ENCODE measurements at regions not wholly inside any gene's neighbourhood (a gene's known extent, or its start where the extent isn't known, plus 50 kb on each side); places are given as distances from the start of the nearest gene placed in this dataset.
"Not testable (repeated sequence)": the region's sequence is repeated elsewhere in the genome, so short reads cannot be mapped to it uniquely, and the experiment has no call there.

GRCh38 chr13:61696676-61697075 lies 281.0 kb upstream of the PCDH20 start:
- peak; percentile 31 for DNase-seq

- DNase-seq: no peak
Observed at GRCh38 chr13:61695147-61695546, 279.5 kb upstream of the PCDH20 start.

DNA sequence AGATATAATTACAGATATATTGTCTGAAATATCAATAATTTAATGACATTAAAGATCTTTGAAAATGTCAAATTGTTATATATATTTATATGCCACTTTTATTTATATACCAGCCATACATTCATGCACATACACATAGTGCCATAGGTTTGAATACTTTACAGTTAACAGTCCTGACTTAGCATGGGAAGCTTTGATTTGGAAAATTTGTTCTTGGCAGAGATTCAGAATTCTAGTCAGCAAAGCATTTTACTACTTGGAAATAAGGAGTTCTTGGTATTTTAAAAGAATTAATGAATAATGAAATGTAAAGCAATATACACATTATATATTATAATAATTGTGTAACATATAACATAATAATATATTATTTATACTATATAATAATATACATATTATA lies 277.0 kb upstream of the PCDH20 start:
- DNase-seq: no peak

DNA sequence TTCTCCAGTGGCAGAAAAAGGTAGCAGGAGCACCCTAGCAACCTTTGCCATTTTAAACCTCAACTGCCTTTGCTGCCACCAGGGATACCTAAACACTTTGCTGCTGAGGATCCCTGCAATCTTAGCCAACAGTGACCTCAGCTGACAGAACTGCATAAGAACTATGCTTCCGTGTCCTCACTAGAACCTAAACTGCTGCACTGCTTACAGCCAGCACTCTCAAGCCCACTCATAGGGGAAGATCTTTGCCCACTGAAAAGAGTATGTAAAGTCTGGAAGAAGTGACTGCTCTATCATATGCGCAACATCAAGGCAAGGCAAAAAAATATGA lies 270.0 kb upstream of the PCDH20 start:
- peak; percentile 43 for DNase-seq

- DNase-seq: no peak
Observed at GRCh38 chr13:61684976-61685681, 269.5 kb upstream of the PCDH20 start.

DNA sequence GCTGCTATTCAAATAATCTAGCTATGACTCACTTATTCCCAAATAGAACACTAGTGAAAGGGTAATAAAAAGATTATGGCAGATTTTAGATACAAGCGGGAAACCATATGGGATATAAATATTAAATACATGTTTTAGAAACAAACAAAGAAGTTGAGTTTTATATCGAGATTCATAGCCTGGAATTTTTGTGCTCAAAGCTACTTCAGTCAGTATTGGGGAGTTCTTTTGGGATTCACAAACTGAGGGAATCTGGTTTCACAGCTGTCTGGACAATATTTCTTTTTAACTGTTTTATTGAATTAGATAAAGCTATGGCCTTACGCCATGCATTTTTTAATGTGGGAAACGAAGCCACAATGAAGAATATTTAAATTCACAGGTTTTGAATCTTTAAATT lies 257.1 kb upstream of the PCDH20 start:
- DNase-seq: no peak

DNA sequence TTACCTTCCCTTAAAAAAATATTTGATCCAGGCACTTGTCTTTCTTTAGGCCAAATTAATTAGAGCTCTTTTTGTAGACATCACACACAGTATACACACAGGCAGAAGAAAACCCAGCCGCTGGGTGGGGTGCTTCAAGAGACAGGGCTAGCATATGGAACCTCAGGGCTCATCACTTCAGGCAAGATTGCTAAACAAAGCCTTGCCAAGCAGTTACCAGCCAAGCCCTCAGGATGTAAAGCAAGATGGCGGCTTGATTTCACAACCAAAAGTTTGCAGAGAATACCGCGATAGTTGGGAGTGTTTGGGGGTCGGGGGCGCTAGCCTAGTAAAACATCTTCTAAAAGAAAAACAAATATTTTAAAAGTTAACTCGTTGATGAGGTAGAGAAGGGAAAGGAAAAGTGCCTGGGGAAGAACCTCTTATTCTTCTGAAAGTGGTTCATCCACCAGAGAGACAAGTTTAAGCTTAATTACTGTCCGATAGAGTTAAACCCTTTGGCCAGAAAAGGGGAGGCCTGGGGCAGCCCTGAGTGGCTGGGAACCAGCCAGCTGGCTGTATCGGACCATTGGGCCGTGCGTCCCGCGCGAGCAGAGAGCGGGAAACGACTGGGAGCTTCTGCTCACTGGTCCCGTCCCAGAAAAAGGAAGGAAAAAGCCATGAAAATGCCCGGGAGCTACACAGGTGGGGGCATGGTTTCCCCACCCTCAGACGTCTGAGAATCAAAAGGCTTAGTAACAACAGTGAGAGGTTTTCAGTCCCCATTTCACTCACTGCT lies 254.9 kb upstream of the PCDH20 start:
- DNase-seq: no peak

GRCh38 chr13:61664801-61665705 lies 249.4 kb upstream of the PCDH20 start:
- DNase-seq: no peak

DNA sequence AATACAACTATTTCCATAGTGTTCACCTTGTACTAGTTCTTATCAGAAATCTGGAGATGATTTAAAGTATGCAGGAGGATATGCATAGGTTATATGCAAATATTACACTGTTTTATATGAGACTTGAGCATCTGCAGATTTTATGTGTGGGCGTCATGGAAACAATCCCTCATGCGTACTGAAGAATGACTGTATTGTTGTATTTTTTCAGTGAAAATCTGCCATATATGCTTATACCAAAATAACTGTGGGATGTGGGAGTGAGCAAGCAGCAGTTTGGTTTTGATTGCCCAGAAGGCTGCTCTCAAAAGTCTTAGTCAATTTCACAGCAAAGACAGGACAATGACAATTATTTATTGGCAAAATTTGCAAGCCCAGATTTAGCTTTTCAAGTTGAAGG lies 238.8 kb upstream of the PCDH20 start:
- DNase-seq: peak; percentile 27

GRCh38 chr13:61648547-61648946 lies 232.9 kb upstream of the PCDH20 start:
- no peak for DNase-seq

DNA sequence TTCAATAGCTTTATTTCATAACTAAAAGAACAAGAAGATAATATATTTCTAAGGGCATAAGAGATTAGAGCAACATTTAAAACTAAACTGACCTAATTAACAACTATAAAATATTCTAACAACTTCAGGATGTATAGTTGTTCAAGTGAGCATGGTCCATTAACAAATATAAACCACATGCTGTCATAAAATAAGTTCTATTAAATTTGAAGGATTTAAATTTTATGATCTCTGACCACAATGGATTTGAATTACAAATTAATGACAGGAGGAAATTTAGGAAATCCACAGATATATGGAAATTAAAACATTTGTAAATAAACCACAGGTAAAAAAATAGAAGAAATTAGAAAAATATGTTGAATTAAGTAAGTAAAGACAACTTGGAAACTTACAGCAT lies 196.5 kb upstream of the PCDH20 start:
- DNase-seq: no peak

DNA sequence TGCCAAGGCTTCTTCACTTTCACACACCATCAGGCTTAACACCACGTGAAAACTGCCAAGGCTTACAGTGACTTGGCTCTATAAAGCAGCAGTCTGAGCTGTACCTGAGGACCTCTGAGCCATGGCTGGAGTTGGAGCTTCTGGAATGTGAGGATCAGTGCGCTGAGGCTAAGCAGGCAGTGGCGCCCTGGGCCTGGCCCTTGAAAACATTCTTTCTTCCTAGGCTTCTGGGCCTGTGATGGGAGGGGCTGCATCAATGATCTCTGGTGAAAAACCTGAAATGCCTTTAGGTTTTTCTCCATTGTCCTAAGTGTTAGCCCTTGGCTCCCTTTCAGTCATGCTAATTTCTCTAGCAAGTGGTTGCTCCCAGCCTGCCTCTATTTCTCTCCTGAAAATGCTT lies 192.5 kb upstream of the PCDH20 start:
- DNase-seq: no peak

DNA sequence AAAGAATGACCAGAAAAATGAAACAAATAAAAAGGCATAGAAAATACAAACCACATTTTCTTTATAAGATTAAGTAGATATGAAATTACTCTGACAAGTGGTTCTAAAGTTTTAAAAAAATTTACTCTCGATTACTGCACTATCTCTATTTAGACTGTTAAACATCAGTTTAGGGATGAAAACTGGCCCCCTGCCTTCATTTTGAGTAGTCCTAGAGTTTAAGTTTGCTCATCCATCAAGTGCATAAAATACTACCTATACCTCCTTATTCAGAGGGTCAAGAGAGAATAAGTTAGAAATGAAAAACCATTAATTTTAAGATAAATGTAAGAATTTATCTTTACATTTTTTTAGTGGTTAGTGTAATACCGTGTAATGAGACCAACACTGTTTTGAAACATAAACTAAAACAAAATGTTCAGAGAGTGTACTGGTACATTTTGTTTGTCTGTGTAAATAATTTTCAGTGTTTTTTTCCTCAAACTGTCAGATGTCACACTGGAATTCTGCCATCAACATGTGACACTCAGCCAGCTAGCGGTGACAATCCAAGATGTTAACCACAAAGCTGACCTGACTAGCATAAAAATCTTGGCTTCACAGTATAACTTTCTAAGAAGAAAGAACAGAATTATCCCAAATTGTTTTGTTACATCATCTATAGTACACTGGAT lies 184.8 kb upstream of the PCDH20 start:
- no peak for DNase-seq

- no peak for DNase-seq
Observed at GRCh38 chr13:61592489-61592888, 176.8 kb upstream of the PCDH20 start.

DNA sequence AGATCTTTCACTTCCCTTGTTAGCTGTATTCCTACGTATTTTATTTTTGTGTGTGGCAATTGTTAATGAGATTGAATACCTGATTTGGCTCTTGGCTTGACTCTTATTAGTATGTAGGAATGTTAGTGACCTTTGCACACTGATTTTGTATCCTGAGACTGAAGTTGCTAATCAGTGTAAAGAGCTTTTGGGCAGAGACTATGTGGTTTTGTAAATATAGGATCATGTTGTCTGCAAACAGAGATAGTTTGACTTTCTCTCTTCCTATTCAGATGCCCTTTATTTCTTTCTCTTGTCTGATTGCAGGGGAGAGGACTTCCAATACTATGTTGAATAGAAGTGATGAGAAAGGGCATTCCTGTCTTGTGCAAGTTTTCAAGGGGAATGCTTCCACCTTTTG lies 160.3 kb upstream of the PCDH20 start:
- DNase-seq: no peak

DNA sequence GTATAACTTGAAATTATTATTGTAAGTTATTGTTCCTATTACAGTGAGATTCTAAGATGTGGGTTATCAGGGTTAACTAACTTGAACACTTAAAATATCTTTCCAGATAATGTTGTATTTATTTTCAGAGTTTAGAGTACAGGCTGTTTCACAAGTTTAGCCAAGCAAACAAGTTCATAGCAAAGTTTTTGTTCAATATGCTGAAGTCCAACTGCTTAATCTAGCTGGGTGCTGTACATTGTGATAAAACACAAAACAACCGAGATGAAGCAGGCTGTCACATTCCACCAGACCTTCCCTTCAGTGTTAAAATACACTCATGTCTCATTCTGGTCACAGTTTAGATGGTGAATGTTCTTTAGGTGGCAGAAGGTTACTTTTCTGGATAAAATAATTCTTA lies 148.0 kb upstream of the PCDH20 start:
- no peak for DNase-seq

DNA sequence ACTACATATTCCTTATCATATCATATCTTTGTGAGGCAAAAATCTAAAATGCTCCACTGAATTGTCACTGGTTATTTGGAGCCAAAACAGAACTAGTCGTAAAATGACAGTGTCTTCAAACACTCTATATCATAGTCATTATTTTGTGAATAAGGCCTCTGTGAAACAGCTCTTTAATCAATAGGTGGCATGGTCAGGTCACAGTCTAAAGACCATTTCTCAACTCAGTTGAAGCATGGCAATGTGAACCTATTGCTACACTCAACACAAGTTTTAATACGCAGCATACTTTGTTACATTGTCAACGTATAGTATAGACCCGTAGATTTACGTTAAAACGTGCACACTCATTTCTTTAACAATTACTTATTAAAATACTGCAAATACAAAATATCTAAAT lies 131.3 kb upstream of the PCDH20 start:
- DNase-seq: no peak

DNA sequence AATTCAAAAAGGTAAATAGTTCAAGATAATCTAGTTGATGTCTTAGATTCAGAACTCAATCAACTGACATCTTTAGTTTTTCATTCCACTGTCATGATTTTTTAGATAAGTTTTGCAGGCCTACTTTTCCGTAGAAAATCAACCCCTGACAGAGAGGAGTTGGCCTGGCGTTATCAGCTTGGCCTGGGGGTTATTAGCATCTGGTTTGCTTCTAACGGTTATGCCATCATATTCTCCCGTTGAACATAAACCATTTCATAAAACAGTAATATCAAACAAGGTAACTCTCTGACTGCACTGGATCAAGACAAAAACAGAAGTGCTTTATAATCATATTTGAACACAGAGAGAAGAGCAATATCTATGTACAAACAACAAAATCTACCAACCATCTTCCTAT lies 130.8 kb upstream of the PCDH20 start:
- DNase-seq: no peak

- no peak for DNase-seq
Observed at GRCh38 chr13:61536433-61536832, 120.8 kb upstream of the PCDH20 start.

DNA sequence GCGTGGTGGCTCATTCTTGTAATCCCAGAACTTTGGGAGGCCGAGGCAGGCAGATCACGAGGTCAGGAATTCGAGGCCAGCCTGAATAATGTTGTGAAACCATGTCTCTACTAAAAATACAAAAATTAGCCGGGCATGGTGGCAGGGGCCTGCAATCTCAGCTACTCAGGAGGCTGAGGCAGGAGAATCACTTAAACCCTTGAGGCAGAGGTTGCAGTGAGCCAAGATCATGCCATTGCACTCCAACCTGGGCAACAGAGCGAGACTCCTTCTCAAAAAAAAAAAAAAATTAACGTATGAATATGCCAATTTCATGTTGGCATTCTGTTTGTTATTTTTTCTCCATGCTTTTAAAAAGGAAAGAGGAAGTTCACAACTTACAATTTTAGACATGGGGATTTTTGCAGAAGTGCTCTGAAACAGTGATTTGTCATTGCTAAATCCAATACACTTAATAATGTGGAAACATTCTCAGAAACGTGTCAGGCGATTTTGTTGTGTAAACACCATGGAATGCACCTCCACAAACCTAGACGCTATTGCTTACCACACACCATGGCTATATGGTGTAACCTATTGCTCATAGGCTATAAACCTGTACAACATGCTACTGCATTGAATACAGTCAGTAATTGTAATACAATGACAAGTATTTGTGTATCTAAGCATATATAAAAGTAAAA lies 115.9 kb upstream of the PCDH20 start:
- no peak for DNase-seq

- not testable (repeated sequence) for DNase-seq
Observed at GRCh38 chr13:61519214-61519613, 103.6 kb upstream of the PCDH20 start.

DNA sequence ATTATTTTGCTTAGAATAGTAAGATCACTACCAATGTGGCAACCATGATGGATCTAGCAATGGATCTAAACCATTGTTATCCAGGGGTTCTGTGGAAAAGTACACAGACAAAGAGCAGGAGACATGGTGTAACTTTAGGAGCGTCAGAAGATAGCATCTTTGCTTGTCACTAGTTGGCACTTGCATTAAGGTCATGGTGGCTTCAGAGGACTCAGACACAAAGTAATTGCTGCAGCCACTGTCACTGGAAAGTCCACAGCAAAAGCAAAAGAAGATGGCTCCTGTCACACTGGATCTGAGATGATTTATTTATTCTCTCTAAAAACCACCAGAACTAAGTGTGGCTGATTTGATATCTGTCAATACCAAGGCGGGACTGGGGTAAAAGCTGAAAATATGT lies 93.3 kb upstream of the PCDH20 start:
- DNase-seq: no peak
